ENCODE measurements at regions not wholly inside any gene's neighbourhood (a gene's known extent, or its start where the extent isn't known, plus 50 kb on each side); places are given as distances from the start of the nearest gene placed in this dataset.

DNA sequence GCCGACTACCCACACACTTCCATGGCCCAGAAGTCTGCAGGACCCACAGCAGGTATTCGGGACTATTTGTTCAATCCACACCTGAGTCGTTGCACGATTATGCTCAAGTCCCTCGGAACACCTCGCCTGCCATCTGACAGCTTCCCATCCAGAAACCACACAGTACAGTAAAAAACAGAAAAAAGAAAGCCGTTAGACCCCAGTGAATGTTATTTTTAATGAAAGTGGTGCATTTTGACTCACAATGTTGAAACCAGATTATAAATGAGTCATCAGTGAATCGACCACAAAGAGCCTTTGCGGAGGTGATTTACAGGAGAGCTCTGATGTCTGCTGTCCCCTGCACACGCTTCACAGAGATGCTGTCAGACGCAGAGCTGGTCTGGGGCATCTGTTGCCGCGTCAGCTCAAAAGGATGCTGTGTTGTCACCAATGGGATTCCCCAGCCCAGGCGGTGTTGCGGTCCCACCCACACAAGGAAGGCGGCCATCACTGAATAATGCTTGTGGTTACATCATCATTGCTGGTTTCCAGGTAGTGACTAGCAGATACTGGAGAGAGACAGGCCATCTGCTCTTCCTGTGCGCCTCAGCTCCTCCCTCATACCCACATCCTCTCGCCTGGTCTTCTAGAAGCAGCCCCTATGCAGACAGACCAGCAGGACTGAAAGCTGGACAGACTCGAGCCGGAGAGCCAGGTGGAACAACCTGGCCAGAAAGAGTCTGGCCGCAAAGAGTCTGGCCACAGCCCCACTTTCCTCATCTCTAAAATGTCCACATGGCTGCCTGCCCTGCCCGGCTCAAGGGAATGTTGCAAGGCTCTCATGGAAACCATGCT, 116.8 kb downstream of the TOMM20 start:
- in situ Hi-C loops (cut with HindIII; ENCODE audit: low pct_ligation_motif_present, low sequenced_read_pairs), result no loop called here
- Histone ChIP-seq H3K27ac (peak overlapping the region; percentile 88), H3K4me3 (ENCODE audit: low read depth, low read length) (no peak overlapping the region), H3K27me3 (replicated peaks) (no peaks in the 10 kb centered on the region), H3K36me3 (replicated peaks) (no peaks in the 10 kb centered on the region)
- no peak for TF ChIP-seq CTCF (IDR thresholded peaks at IDR 0.05; ENCODE audit: low read depth, low read length, missing control alignments)
- DNase-seq, result peak; percentile 100

- TF ChIP-seq CTCF (IDR thresholded peaks at IDR 0.05; ENCODE audit: low read depth, low read length, missing control alignments), result no peak
- in situ Hi-C loops (cut with HindIII; ENCODE audit: low pct_ligation_motif_present, low sequenced_read_pairs), result no loop called here
- DNase-seq, result no peak
- H3K36me3 ChIP-seq (replicated peaks), result no peaks in the 10 kb centered on the region
- H3K27ac ChIP-seq, result peak overlapping the region; percentile 74
- H3K4me3 ChIP-seq (ENCODE audit: low read depth, low read length), result no peak overlapping the region
- H3K27me3 ChIP-seq (replicated peaks), result no peaks in the 10 kb centered on the region
Observed at GRCh38 chr1:235011064-235011598, 117.5 kb downstream of the TOMM20 start.

GRCh38 chr1:235009561-235010306, 118.9 kb downstream of the TOMM20 start:
- Histone ChIP-seq H3K36me3 (replicated peaks) (no peaks in the 10 kb centered on the region), H3K27me3 (replicated peaks) (no peaks in the 10 kb centered on the region), H3K4me3 (ENCODE audit: low read depth, low read length) (no peak overlapping the region), H3K27ac (no peak overlapping the region)
- in situ Hi-C loops (cut with HindIII; ENCODE audit: low pct_ligation_motif_present, low sequenced_read_pairs), result no loop called here
- DNase-seq, result no peak
- no peak for TF ChIP-seq CTCF (IDR thresholded peaks at IDR 0.05; ENCODE audit: low read depth, low read length, missing control alignments)

GRCh38 chr1:235009074-235009473, 119.6 kb downstream of the TOMM20 start:
- no peak for DNase-seq
- H3K4me3 ChIP-seq (ENCODE audit: low read depth, low read length), result no peak overlapping the region
- TF ChIP-seq CTCF (IDR thresholded peaks at IDR 0.05; ENCODE audit: low read depth, low read length, missing control alignments), result no peak
- no peaks in the 10 kb centered on the region for H3K36me3 ChIP-seq (replicated peaks)
- H3K27ac ChIP-seq, result no peak overlapping the region
- in situ Hi-C loops (cut with HindIII; ENCODE audit: low pct_ligation_motif_present, low sequenced_read_pairs), result no loop called here
- H3K27me3 ChIP-seq (replicated peaks), result no peaks in the 10 kb centered on the region

- TF ChIP-seq CTCF (IDR thresholded peaks at IDR 0.05; ENCODE audit: low read depth, low read length, missing control alignments), result no peak
Observed at GRCh38 chr1:235008239-235008638, 120.4 kb downstream of the TOMM20 start.

More at GRCh38 chr1:235008239-235008638, 120.4 kb downstream of the TOMM20 start:
- no peaks in the 10 kb centered on the region for H3K36me3 ChIP-seq (replicated peaks)
- no peak for DNase-seq
- H3K27me3 ChIP-seq (replicated peaks), result no peaks in the 10 kb centered on the region
- in situ Hi-C loops (cut with HindIII; ENCODE audit: low pct_ligation_motif_present, low sequenced_read_pairs), result no loop called here
- H3K4me3 ChIP-seq (ENCODE audit: low read depth, low read length), result no peak overlapping the region
- H3K27ac ChIP-seq, result no peak overlapping the region

Data from brain microvascular endothelial cell (primary cell).